ENCODE measurements at regions not wholly inside any gene's neighbourhood (a gene's known extent, or its start where the extent isn't known, plus 50 kb on each side); places are given as distances from the start of the nearest gene placed in this dataset.

DNA sequence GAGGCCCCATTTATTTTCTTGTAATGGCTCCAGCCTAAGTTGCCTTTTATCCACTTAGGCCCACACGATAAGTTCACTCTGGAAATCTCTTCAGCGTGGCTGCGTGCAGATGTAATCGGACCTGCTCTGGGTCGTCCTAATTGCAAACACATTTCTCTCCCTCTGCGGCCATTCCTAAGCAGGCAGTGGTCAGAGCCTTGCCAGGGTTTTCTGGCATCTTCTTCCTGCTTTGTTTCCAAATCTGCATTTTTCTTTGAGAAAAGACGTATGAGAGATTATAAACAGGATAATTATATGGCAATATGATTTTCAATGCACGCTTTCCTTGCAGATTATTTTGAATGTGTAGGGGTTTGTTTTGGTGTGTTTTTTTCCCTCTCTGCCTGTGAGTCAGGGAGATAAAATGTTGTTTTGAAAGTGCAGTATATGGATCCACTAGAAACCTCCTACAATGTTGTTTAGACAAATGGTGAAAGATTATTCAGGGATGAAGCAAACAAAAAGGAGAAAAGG, 239.4 kb upstream of the TANK start (continued):
- TF ChIP-seq, protein P1, sequence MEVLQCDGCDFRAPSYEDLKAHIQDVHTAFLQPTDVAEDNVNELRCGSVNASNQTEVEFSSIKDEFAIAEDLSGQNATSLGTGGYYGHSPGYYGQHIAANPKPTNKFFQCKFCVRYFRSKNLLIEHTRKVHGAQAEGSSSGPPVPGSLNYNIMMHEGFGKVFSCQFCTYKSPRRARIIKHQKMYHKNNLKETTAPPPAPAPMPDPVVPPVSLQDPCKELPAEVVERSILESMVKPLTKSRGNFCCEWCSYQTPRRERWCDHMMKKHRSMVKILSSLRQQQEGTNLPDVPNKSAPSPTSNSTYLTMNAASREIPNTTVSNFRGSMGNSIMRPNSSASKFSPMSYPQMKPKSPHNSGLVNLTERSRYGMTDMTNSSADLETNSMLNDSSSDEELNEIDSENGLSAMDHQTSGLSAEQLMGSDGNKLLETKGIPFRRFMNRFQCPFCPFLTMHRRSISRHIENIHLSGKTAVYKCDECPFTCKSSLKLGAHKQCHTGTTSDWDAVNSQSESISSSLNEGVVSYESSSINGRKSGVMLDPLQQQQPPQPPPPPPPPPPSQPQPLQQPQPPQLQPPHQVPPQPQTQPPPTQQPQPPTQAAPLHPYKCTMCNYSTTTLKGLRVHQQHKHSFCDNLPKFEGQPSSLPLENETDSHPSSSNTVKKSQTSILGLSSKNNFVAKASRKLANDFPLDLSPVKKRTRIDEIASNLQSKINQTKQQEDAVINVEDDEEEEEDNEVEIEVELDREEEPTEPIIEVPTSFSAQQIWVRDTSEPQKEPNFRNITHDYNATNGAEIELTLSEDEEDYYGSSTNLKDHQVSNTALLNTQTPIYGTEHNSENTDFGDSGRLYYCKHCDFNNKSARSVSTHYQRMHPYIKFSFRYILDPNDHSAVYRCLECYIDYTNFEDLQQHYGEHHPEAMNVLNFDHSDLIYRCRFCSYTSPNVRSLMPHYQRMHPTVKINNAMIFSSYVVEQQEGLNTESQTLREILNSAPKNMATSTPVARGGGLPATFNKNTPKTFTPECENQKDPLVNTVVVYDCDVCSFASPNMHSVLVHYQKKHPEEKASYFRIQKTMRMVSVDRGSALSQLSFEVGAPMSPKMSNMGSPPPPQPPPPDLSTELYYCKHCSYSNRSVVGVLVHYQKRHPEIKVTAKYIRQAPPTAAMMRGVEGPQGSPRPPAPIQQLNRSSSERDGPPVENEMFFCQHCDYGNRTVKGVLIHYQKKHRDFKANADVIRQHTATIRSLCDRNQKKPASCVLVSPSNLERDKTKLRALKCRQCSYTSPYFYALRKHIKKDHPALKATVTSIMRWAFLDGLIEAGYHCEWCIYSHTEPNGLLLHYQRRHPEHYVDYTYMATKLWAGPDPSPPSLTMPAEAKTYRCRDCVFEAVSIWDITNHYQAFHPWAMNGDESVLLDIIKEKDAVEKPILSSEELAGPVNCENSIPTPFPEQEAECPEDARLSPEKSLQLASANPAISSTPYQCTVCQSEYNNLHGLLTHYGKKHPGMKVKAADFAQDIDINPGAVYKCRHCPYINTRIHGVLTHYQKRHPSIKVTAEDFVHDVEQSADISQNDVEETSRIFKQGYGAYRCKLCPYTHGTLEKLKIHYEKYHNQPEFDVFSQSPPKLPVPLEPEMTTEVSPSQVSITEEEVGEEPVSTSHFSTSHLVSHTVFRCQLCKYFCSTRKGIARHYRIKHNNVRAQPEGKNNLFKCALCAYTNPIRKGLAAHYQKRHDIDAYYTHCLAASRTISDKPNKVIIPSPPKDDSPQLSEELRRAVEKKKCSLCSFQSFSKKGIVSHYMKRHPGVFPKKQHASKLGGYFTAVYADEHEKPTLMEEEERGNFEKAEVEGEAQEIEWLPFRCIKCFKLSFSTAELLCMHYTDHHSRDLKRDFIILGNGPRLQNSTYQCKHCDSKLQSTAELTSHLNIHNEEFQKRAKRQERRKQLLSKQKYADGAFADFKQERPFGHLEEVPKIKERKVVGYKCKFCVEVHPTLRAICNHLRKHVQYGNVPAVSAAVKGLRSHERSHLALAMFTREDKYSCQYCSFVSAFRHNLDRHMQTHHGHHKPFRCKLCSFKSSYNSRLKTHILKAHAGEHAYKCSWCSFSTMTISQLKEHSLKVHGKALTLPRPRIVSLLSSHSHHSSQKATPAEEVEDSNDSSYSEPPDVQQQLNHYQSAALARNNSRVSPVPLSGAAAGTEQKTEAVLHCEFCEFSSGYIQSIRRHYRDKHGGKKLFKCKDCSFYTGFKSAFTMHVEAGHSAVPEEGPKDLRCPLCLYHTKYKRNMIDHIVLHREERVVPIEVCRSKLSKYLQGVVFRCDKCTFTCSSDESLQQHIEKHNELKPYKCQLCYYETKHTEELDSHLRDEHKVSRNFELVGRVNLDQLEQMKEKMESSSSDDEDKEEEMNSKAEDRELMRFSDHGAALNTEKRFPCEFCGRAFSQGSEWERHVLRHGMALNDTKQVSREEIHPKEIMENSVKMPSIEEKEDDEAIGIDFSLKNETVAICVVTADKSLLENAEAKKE (CRISPR knock-in tag; IDR thresholded peaks at IDR 0.05): no peak
- TF ChIP-seq NANOG (IDR thresholded peaks at IDR 0.05; ENCODE audit: borderline replicate concordance): no peak
- no peak for TF ChIP-seq STAT1 (IDR thresholded peaks at IDR 0.05; ENCODE audit: unreplicated experiment)
- TF ChIP-seq, protein P2, sequence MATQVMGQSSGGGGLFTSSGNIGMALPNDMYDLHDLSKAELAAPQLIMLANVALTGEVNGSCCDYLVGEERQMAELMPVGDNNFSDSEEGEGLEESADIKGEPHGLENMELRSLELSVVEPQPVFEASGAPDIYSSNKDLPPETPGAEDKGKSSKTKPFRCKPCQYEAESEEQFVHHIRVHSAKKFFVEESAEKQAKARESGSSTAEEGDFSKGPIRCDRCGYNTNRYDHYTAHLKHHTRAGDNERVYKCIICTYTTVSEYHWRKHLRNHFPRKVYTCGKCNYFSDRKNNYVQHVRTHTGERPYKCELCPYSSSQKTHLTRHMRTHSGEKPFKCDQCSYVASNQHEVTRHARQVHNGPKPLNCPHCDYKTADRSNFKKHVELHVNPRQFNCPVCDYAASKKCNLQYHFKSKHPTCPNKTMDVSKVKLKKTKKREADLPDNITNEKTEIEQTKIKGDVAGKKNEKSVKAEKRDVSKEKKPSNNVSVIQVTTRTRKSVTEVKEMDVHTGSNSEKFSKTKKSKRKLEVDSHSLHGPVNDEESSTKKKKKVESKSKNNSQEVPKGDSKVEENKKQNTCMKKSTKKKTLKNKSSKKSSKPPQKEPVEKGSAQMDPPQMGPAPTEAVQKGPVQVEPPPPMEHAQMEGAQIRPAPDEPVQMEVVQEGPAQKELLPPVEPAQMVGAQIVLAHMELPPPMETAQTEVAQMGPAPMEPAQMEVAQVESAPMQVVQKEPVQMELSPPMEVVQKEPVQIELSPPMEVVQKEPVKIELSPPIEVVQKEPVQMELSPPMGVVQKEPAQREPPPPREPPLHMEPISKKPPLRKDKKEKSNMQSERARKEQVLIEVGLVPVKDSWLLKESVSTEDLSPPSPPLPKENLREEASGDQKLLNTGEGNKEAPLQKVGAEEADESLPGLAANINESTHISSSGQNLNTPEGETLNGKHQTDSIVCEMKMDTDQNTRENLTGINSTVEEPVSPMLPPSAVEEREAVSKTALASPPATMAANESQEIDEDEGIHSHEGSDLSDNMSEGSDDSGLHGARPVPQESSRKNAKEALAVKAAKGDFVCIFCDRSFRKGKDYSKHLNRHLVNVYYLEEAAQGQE (IDR thresholded peaks at IDR 0.05; ENCODE audit: unreplicated experiment): no peak
- no peak for TF ChIP-seq CREB1 (CRISPR knock-in tag; IDR thresholded peaks at IDR 0.05; ENCODE audit: low read depth)
- no peak for TF ChIP-seq JUNB (IDR thresholded peaks at IDR 0.05; ENCODE audit: unreplicated experiment)
- TF ChIP-seq EZH2 (IDR thresholded peaks at IDR 0.05; ENCODE audit: low read depth, unreplicated experiment): no peak
- TF ChIP-seq, protein P3, sequence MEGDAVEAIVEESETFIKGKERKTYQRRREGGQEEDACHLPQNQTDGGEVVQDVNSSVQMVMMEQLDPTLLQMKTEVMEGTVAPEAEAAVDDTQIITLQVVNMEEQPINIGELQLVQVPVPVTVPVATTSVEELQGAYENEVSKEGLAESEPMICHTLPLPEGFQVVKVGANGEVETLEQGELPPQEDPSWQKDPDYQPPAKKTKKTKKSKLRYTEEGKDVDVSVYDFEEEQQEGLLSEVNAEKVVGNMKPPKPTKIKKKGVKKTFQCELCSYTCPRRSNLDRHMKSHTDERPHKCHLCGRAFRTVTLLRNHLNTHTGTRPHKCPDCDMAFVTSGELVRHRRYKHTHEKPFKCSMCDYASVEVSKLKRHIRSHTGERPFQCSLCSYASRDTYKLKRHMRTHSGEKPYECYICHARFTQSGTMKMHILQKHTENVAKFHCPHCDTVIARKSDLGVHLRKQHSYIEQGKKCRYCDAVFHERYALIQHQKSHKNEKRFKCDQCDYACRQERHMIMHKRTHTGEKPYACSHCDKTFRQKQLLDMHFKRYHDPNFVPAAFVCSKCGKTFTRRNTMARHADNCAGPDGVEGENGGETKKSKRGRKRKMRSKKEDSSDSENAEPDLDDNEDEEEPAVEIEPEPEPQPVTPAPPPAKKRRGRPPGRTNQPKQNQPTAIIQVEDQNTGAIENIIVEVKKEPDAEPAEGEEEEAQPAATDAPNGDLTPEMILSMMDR (conservative IDR thresholded peaks at IDR 0.05; ENCODE audit: low read depth in 2 of 2): no peak
